Upper lobe of left lung (tissue), 6 donors: ENCODE measurements at regions not wholly inside any gene's neighbourhood (a gene's known extent, or its start where the extent isn't known, plus 50 kb on each side); places are given as distances from the start of the nearest gene placed in this dataset.
"Not testable (repeated sequence)": the region's sequence is repeated elsewhere in the genome, so short reads cannot be mapped to it uniquely, and the experiment has no call there.

ENCODE experiments used
- ATAC-seq, 2 donors: fragments of 200-7000 bp; cut with Tn5 transposase; one replicate each; pipeline ENCODE4 v1.9.1; 2022; ENCODE audit warnings: mild to moderate bottlenecking in 2 of 2, moderate library complexity in 2 of 2; ENCODE audit not compliant: low FRiP score in 2 of 2
- DNase-seq, 2 donors: peaks; one replicate each; pipeline ENCODE4 v3.0.0-alpha.2; 2019 to 2020
- H3K27ac ChIP-seq, 4 donors: fragments of 200-600 bp; sonication (generic); one replicate each; pipeline ENCODE4 v1.5.1; 2016 to 2019
- H3K27me3 ChIP-seq, 4 donors: fragments of 200-600 bp; sonication (generic); one replicate each; pipeline ENCODE4 v1.5.1; 2017 to 2019
- H3K36me3 ChIP-seq, 4 donors: fragments of 200-600 bp; sonication (generic); one replicate each; pipeline ENCODE4 v1.5.1; 2016 to 2019
- H3K4me1 ChIP-seq, 4 donors: fragments of 200-600 bp; sonication (generic); one replicate each; pipeline ENCODE4 v1.5.1; 2018 to 2019
- H3K4me3 ChIP-seq, 4 donors: fragments of 200-600 bp; sonication (generic); one replicate each; pipeline ENCODE4 v1.5.1; 2017 to 2019; ENCODE audit warnings: mild to moderate bottlenecking in 2 of 4, moderate library complexity in 1 of 4
- H3K9me3 ChIP-seq, 4 donors: fragments of 200-600 bp; sonication (generic); one replicate each; pipeline ENCODE4 v1.5.1; 2018 to 2019
- CTCF ChIP-seq, 6 experiments: fragments of 450-650 bp in 4 of 6; fragments of 200-600 bp in 2 of 6; sonication (generic) in 2 of 6; IDR thresholded peaks; one replicate each; pipeline ENCODE4 v1.5.1; 2016 to 2019; ENCODE audit warnings: antibody characterized with exemption in 6 of 6
- EP300 ChIP-seq, 4 donors: sonication (generic); formaldehyde crosslinking; IDR thresholded peaks; one replicate each; pipeline ENCODE4 v1.5.1; 2017; ENCODE audit warnings: antibody characterized with exemption in 4 of 4, control low read depth in 2 of 4
- POLR2A ChIP-seq, 4 donors: fragments of 450-650 bp; IDR thresholded peaks; one replicate each; pipeline ENCODE4 v1.5.1; 2016 to 2017; ENCODE audit warnings: antibody characterized with exemption in 4 of 4, mild to moderate bottlenecking in 2 of 4
- POLR2AphosphoS5 ChIP-seq, 2 donors: sonication (generic); formaldehyde crosslinking; IDR thresholded peaks; one replicate each; pipeline ENCODE4 v1.5.1; 2017; ENCODE audit warnings: antibody characterized with exemption in 2 of 2
- WGBS, 2 donors: methylation state at CpG; one replicate each; pipeline ENCODE4 v1.1.5; 2017 to 2018; 5-methylcytosine and 5-hydroxymethylcytosine counted together
- donor health status: DM: no; HTN: no; CAD: no; lungs with moderate emphysema.
- donor health status: DM: no; HTN: yes; CAD: no; lungs with severe emphysema.

GRCh38 chr14:89728964-89729363 lies 225.6 kb downstream of the EFCAB11 start:
- peaks cover 0 to 7% (median 0%) of the 10 kb centered on the region in 4 donors for H3K4me1 ChIP-seq
- peaks cover 0 to 1% (median 0%) of the 10 kb centered on the region in 4 donors for H3K9me3 ChIP-seq
- no peak overlapping the region for H3K27ac ChIP-seq
- ATAC-seq, result no peak
- WGBS, 2 donors, result 86 to 89% methylated on average over 5 of the region's 5 CpGs
- TF ChIP-seq CTCF (IDR thresholded peaks at IDR 0.05) (no peak), POLR2AphosphoS5 (IDR thresholded peaks at IDR 0.05) (no peak), EP300 (IDR thresholded peaks at IDR 0.05) (no peak), POLR2A (IDR thresholded peaks at IDR 0.05) (no peak)
- H3K27me3 ChIP-seq, result no peaks in the 10 kb centered on the region
- no peak for DNase-seq
- no peak overlapping the region for H3K4me3 ChIP-seq
- no peaks in the 10 kb centered on the region for H3K36me3 ChIP-seq

- not testable (repeated sequence) for H3K27me3 ChIP-seq, H3K27ac ChIP-seq, ATAC-seq, DNase-seq, H3K9me3 ChIP-seq, H3K4me3 ChIP-seq, H3K36me3 ChIP-seq
- WGBS, 2 donors, result 86 to 93% methylated on average over 6 of the region's 6 CpGs
- H3K4me1 ChIP-seq, result peaks cover 8 to 18% (median 9%) of the 10 kb centered on the region in 4 donors
Measured at GRCh38 chr14:89726226-89726625, 228.3 kb downstream of the EFCAB11 start.

DNA sequence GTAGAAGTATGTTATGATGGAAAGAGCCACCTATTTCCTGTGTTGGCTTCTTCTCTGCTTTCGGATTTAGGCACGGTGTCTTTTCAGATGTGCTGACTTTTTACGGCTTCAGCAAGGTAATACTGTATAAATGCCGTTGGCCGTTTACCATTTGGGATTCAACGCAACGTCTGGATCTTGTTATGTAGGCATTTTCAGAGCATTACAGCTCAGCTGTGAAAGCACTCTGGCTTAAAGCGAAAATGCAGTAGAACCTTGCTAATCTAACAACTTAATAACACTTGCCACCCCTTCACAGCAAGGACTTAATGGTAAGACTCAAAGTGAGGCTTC lies 229.9 kb downstream of the EFCAB11 start:
- Histone ChIP-seq H3K9me3 (no peaks in the 10 kb centered on the region), H3K4me1 (peaks cover 10 to 26% (median 18%) of the 10 kb centered on the region in 4 donors), H3K4me3 (peak overlapping the region in 1 of 4 donors; percentile 10), H3K27me3 (no peaks in the 10 kb centered on the region), H3K36me3 (no peaks in the 10 kb centered on the region), H3K27ac (peak overlapping the region in 3 of 4 donors; percentile 10 to 49 (median 22))
- no peak for ATAC-seq
- WGBS, 2 donors, result 48 to 64% methylated on average over 8 of the region's 8 CpGs
- TF ChIP-seq EP300 (IDR thresholded peaks at IDR 0.05), result no peak
- no peak for TF ChIP-seq POLR2AphosphoS5 (IDR thresholded peaks at IDR 0.05)
- no peak for TF ChIP-seq CTCF (IDR thresholded peaks at IDR 0.05)
- TF ChIP-seq POLR2A (IDR thresholded peaks at IDR 0.05), result no peak
- DNase-seq, result no peak

- DNase-seq (no peak), ATAC-seq (no peak)
- Histone ChIP-seq H3K27ac (peak overlapping the region in 3 of 4 donors; percentile 10 to 49 (median 22)), H3K27me3 (no peaks in the 10 kb centered on the region), H3K4me1 (peaks cover 10 to 26% (median 18%) of the 10 kb centered on the region in 4 donors), H3K36me3 (no peaks in the 10 kb centered on the region), H3K4me3 (peak overlapping the region in 1 of 4 donors; percentile 10), H3K9me3 (no peaks in the 10 kb centered on the region)
- TF ChIP-seq CTCF (IDR thresholded peaks at IDR 0.05) (no peak), POLR2A (IDR thresholded peaks at IDR 0.05) (no peak), EP300 (IDR thresholded peaks at IDR 0.05) (no peak), POLR2AphosphoS5 (IDR thresholded peaks at IDR 0.05) (no peak)
- WGBS, 2 donors, result 36 to 46% methylated on average over 7 of the region's 7 CpGs
Measured at GRCh38 chr14:89723930-89724627, 230.5 kb downstream of the EFCAB11 start.

DNA sequence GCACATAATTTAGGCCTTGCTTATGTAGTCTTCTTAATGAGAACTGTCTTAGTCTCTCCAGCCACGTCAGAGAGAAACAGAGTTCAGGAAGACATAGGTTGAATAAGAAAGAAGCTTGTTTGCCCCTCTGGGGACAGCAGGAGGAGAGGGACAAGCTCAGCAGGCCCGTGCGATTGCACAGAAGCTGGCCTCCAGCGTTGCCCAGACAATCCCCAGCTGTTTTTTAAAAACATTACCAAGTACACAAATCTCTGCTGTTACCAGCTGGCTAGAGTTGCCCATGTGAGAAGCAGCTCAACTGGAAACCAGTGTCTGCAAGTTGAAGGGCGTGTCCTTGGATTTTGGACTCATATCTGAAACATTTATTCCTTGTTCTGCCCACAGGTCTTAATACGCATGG lies 232.6 kb downstream of the EFCAB11 start:
- ATAC-seq, result peak in 1 of 2 donors; percentile 54
- Histone ChIP-seq H3K9me3 (no peaks in the 10 kb centered on the region), H3K27ac (peak overlapping the region; percentile 70 to 84 (median 72)), H3K4me1 (peaks cover 14 to 26% (median 18%) of the 10 kb centered on the region in 4 donors), H3K36me3 (no peaks in the 10 kb centered on the region), H3K27me3 (no peaks in the 10 kb centered on the region), H3K4me3 (no peak overlapping the region)
- TF ChIP-seq POLR2AphosphoS5 (IDR thresholded peaks at IDR 0.05) (no peak), POLR2A (IDR thresholded peaks at IDR 0.05) (no peak), CTCF (IDR thresholded peaks at IDR 0.05) (no peak), EP300 (IDR thresholded peaks at IDR 0.05) (no peak)
- no peak for DNase-seq
- 69 to 79% methylated on average over 5 to 6 of the region's 6 CpGs for WGBS, 2 donors
